GM23338 (cell line): ENCODE measurements at regions not wholly inside any gene's neighbourhood (a gene's known extent, or its start where the extent isn't known, plus 50 kb on each side); places are given as distances from the start of the nearest gene placed in this dataset.

ENCODE experiments used
- ATAC-seq: fragments of 200-7000 bp; cut with Tn5 transposase; 3 replicates; pipeline ENCODE4 v1.9.1; 2020
- DNase-seq: peaks from one replicate; pipeline ENCODE4 v3.0.0-alpha.2; 2015; ENCODE audit warnings: low spot score
- H2AFZ ChIP-seq: fragments of 200-600 bp; sonication (generic); 2 replicates; pipeline ENCODE4 v1.8.0; 2016; ENCODE audit warnings: antibody characterized with exemption, mild to moderate bottlenecking, moderate library complexity
- H3F3A ChIP-seq: fragments of 200-600 bp; sonication (generic); replicated peaks from 2 replicates; pipeline ENCODE4 v1.8.0; 2017; ENCODE audit warnings: antibody characterized with exemption, mixed run types, low read depth
- H3K27ac ChIP-seq: fragments of 200-600 bp; sonication (generic); 2 replicates; pipeline ENCODE4 v1.6.1; 2016; ENCODE audit warnings: low read depth
- H3K27me3 ChIP-seq: fragments of 200-600 bp; sonication (generic); 2 replicates; pipeline ENCODE4 v1.8.0; 2016; ENCODE audit warnings: mild to moderate bottlenecking, mixed run types, moderate library complexity; ENCODE audit not compliant: insufficient read depth
- H3K36me3 ChIP-seq: fragments of 200-600 bp; sonication (generic); 2 replicates; pipeline ENCODE4 v1.8.0; 2016; ENCODE audit warnings: mild to moderate bottlenecking; ENCODE audit not compliant: insufficient read depth
- H3K4me1 ChIP-seq: fragments of 200-600 bp; sonication (generic); 2 replicates; pipeline ENCODE4 v1.8.0; 2016; ENCODE audit warnings: mild to moderate bottlenecking, moderate library complexity; ENCODE audit not compliant: insufficient read depth
- H3K4me2 ChIP-seq: fragments of 200-600 bp; sonication (generic); 2 replicates; pipeline ENCODE4 v1.7.1; 2017; ENCODE audit warnings: mixed run types
- H3K4me3 ChIP-seq: fragments of 200-600 bp; sonication (generic); 2 replicates; pipeline ENCODE4 v1.6.1; 2016; ENCODE audit warnings: mixed run types
- H3K79me2 ChIP-seq: fragments of 200-600 bp; sonication (generic); replicated peaks from 2 replicates; pipeline ENCODE4 v1.8.0; 2017; ENCODE audit warnings: mild to moderate bottlenecking; ENCODE audit not compliant: insufficient read depth
- H3K9me2 ChIP-seq: fragments of 200-600 bp; sonication (generic); 2 replicates; pipeline ENCODE4 v1.8.0; 2017; ENCODE audit not compliant: insufficient read depth
- H4K20me1 ChIP-seq: fragments of 200-600 bp; sonication (generic); replicated peaks from 2 replicates; pipeline ENCODE4 v1.8.0; 2017; ENCODE audit warnings: mild to moderate bottlenecking; ENCODE audit not compliant: insufficient read depth
- H3K27ac Mint-ChIP-seq: 2 replicates; pipeline ENCODE4 v1.8.0; 2020; ENCODE audit warnings: inconsistent platforms, mild to moderate bottlenecking, moderate library complexity, mixed read lengths
- H3K27me3 Mint-ChIP-seq: 3 replicates; pipeline ENCODE4 v1.8.0; 2022; ENCODE audit warnings: low read depth, mild to moderate bottlenecking, moderate library complexity, mixed read lengths, inconsistent platforms; ENCODE audit not compliant: insufficient read depth, poor library complexity
- H3K36me3 Mint-ChIP-seq: 3 replicates; pipeline ENCODE4 v1.8.0; 2021; ENCODE audit warnings: low read depth, mild to moderate bottlenecking, inconsistent platforms, moderate library complexity, mixed read lengths
- H3K4me1 Mint-ChIP-seq: 3 replicates; pipeline ENCODE4 v1.8.0; 2020; ENCODE audit warnings: mild to moderate bottlenecking, inconsistent platforms, mixed read lengths
- H3K4me3 Mint-ChIP-seq: 3 replicates; pipeline ENCODE4 v1.8.0; 2021; ENCODE audit warnings: moderate library complexity, mild to moderate bottlenecking, inconsistent platforms, mixed read lengths
- H3K9me3 Mint-ChIP-seq: 3 replicates; pipeline ENCODE4 v1.8.0; 2020; ENCODE audit warnings: moderate library complexity, mild to moderate bottlenecking, inconsistent platforms, mixed read lengths
- CREB1 ChIP-seq: fragments of 250-450 bp; sonication (Bioruptor Pico); IDR thresholded peaks from 2 replicates; pipeline ENCODE4 v1.5.0; 2020; ENCODE audit warnings: low read depth, mild to moderate bottlenecking, moderate library complexity
- ETS1 ChIP-seq: IDR thresholded peaks from 2 replicates; pipeline ENCODE4 v1.6.1; 2016; ENCODE audit warnings: antibody characterized with exemption
- EZH2 ChIP-seq: fragments of 200-600 bp; sonication (generic); IDR thresholded peaks from one replicate; pipeline ENCODE4 v1.8.0; 2017; ENCODE audit warnings: antibody characterized with exemption, mild to moderate bottlenecking, low read depth; ENCODE audit not compliant: unreplicated experiment
- EZH2phosphoT487 ChIP-seq: fragments of 200-600 bp; sonication (generic); IDR thresholded peaks from one replicate; pipeline ENCODE4 v1.8.1; 2018; ENCODE audit warnings: antibody characterized with exemption; ENCODE audit not compliant: unreplicated experiment
- JUNB ChIP-seq: IDR thresholded peaks from one replicate; pipeline ENCODE4 v1.6.1; 2016; ENCODE audit warnings: antibody characterized with exemption; ENCODE audit not compliant: unreplicated experiment
- NANOG ChIP-seq: IDR thresholded peaks from 2 replicates; pipeline ENCODE4 v1.6.1; 2016; ENCODE audit warnings: antibody characterized with exemption, borderline replicate concordance
- POLR2AphosphoS5 ChIP-seq: IDR thresholded peaks from 2 replicates; pipeline ENCODE4 v1.6.1; 2016; ENCODE audit warnings: antibody characterized with exemption, low read depth
- STAT1 ChIP-seq: IDR thresholded peaks from one replicate; pipeline ENCODE4 v1.6.1; 2016; ENCODE audit warnings: antibody characterized with exemption; ENCODE audit not compliant: unreplicated experiment
- ZNF114 ChIP-seq: fragments of 250-450 bp; sonication (Bioruptor Pico); IDR thresholded peaks from 2 replicates; pipeline ENCODE4 v1.5.0; 2020; ENCODE audit warnings: mild to moderate bottlenecking, moderate library complexity
- ZNF331 ChIP-seq: fragments of 250-450 bp; sonication (Bioruptor Pico); IDR thresholded peaks from 2 replicates; pipeline ENCODE4 v1.5.0; 2020; ENCODE audit warnings: low read depth, mild to moderate bottlenecking, moderate library complexity
- ZNF462 ChIP-seq: fragments of 250-450 bp; sonication (Bioruptor Pico); IDR thresholded peaks from 2 replicates; pipeline ENCODE4 v1.5.0; 2020; ENCODE audit warnings: mild to moderate bottlenecking, moderate library complexity
- TF ChIP-seq, protein P1 (sequence below), 2 experiments: fragments of 200-600 bp in 1 of 2; sonication (generic) in 1 of 2; conservative IDR thresholded peaks; 2 replicates each; pipeline versions ENCODE4 v1.5.1 to v1.6.1; 2016 to 2017; ENCODE audit warnings: antibody characterized with exemption in 2 of 2, low read depth in 2 of 2, mild to moderate bottlenecking in 2 of 2, moderate library complexity in 1 of 2
- TF ChIP-seq, protein P2 (sequence below): IDR thresholded peaks from one replicate; pipeline ENCODE4 v1.6.1; 2018; ENCODE audit warnings: antibody characterized with exemption; ENCODE audit not compliant: unreplicated experiment

DNA sequence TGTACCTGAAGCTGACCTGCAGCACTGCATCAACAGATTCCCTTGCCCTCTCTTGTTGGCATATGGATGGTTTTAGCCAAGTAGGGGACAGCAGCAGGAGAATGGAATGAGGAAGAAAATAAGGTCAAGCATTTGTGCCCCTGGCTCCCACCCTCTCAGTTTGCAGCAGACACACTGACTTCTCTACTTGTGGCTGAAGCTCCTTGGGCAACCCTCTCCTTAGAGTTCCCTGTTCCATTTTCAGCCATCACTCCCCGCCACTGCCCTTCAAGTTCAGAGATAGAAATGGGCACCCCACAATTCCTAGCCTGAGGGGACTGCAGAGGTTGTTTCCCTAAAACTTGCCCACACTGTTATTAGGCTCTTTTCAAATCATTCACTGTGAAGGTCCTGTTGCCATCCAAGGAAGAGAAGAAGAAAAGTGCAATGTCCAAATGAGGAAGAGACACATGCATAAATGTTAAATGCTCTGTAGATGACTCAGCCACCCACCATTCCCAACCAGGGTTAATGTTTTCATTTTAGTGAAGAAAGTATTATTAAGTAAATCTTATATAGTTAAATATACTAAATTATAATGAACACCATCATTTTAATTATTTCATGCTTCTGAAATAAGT lies 295.9 kb upstream of the UBE2E2 start (continued):
- TF ChIP-seq CREB1 (CRISPR knock-in tag), result no peak
- TF ChIP-seq, protein P1, sequence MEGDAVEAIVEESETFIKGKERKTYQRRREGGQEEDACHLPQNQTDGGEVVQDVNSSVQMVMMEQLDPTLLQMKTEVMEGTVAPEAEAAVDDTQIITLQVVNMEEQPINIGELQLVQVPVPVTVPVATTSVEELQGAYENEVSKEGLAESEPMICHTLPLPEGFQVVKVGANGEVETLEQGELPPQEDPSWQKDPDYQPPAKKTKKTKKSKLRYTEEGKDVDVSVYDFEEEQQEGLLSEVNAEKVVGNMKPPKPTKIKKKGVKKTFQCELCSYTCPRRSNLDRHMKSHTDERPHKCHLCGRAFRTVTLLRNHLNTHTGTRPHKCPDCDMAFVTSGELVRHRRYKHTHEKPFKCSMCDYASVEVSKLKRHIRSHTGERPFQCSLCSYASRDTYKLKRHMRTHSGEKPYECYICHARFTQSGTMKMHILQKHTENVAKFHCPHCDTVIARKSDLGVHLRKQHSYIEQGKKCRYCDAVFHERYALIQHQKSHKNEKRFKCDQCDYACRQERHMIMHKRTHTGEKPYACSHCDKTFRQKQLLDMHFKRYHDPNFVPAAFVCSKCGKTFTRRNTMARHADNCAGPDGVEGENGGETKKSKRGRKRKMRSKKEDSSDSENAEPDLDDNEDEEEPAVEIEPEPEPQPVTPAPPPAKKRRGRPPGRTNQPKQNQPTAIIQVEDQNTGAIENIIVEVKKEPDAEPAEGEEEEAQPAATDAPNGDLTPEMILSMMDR (conservative IDR thresholded peaks at IDR 0.05; ENCODE audit: low read depth in 2 of 2), result no peak
- TF ChIP-seq JUNB, result no peak

DNA sequence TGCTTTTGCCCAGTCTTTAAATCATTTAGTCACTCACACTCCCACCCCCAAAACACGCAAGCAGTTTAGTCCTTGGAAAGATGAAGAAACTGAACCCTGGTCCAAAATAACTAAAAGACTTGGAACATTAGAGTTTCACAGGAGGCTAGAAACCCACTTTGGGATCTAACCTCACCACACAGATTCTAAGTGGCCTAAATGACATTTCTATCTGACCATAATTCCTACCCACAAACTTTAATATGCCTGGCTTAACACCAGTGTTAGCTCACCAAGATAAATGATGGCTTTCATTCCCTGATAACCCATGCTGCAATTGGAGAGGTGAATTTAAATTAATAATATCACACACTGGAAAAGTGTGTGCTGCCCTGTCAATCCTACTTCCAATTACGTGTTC lies 295.3 kb upstream of the UBE2E2 start:
- Mint-ChIP-seq H3K4me1 (no peaks in the 10 kb centered on the region), H3K36me3 (no peaks in the 10 kb centered on the region), H3K9me3 (peaks cover under 1% of the 10 kb centered on the region; the same call in 1 of the 3 replicates), H3K27me3 (no peaks in the 10 kb centered on the region), H3K4me3 (no peak overlapping the region), H3K27ac (no peak overlapping the region)
- Histone ChIP-seq H3K4me2 (no peak overlapping the region), H4K20me1 (no peaks in the 10 kb centered on the region), H3F3A (no peaks in the 10 kb centered on the region), H2AFZ (no peak overlapping the region), H3K27me3 (no peaks in the 10 kb centered on the region), H3K79me2 (no peaks in the 10 kb centered on the region), H3K4me3 (no peak overlapping the region), H3K9me2 (no peaks in the 10 kb centered on the region), H3K4me1 (no peaks in the 10 kb centered on the region), H3K27ac (no peak overlapping the region), H3K36me3 (no peaks in the 10 kb centered on the region)
- ATAC-seq (no peak), DNase-seq (no peak)
- TF ChIP-seq ZNF114 (CRISPR knock-in tag) (no peak), ZNF462 (CRISPR knock-in tag) (no peak), POLR2AphosphoS5 (no peak), EZH2 (no peak), JUNB (no peak), EZH2phosphoT487 (no peak), CREB1 (CRISPR knock-in tag) (no peak), STAT1 (no peak), ZNF331 (no peak), ETS1 (no peak), NANOG (no peak)
- TF ChIP-seq, protein P2, sequence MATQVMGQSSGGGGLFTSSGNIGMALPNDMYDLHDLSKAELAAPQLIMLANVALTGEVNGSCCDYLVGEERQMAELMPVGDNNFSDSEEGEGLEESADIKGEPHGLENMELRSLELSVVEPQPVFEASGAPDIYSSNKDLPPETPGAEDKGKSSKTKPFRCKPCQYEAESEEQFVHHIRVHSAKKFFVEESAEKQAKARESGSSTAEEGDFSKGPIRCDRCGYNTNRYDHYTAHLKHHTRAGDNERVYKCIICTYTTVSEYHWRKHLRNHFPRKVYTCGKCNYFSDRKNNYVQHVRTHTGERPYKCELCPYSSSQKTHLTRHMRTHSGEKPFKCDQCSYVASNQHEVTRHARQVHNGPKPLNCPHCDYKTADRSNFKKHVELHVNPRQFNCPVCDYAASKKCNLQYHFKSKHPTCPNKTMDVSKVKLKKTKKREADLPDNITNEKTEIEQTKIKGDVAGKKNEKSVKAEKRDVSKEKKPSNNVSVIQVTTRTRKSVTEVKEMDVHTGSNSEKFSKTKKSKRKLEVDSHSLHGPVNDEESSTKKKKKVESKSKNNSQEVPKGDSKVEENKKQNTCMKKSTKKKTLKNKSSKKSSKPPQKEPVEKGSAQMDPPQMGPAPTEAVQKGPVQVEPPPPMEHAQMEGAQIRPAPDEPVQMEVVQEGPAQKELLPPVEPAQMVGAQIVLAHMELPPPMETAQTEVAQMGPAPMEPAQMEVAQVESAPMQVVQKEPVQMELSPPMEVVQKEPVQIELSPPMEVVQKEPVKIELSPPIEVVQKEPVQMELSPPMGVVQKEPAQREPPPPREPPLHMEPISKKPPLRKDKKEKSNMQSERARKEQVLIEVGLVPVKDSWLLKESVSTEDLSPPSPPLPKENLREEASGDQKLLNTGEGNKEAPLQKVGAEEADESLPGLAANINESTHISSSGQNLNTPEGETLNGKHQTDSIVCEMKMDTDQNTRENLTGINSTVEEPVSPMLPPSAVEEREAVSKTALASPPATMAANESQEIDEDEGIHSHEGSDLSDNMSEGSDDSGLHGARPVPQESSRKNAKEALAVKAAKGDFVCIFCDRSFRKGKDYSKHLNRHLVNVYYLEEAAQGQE, result no peak
